IMR-90 (cell line): ENCODE measurements at regions not wholly inside any gene's neighbourhood (a gene's known extent, or its start where the extent isn't known, plus 50 kb on each side); places are given as distances from the start of the nearest gene placed in this dataset.

ENCODE experiments used
- ATAC-seq: fragments of 200-7000 bp; cut with Tn5 transposase; 2 replicates; pipeline ENCODE4 v1.9.1; 2020; ENCODE audit warnings: low read depth, mild to moderate bottlenecking, moderate library complexity
- BruUV-seq: library from RNA; stranded (reverse); fragments of 400-500 nt; replicated peaks from 2 replicates; lab custom pipeline; 2021; lab: Mats Ljungman, UMichigan
- CTCF ChIA-PET: fragments of 300-600 bp; formaldehyde crosslinking; extraction: SDS; loops from one replicate; lab custom pipeline; 2021; ENCODE audit warnings: antibody characterized with exemption; lab: Yijun Ruan, JAX
- POLR2A ChIA-PET: fragments of 300-600 bp; sonication (Branson Sonifier 250); formaldehyde crosslinking; loops from one replicate; lab custom pipeline; 2022; ENCODE audit warnings: antibody characterized with exemption; ENCODE audit not compliant: unreplicated experiment; lab: Charles Lee
- DNase-seq: peaks from one replicate; pipeline ENCODE4 v3.0.0; 2013
- H2AFZ ChIP-seq: replicated peaks from 2 replicates; pipeline ENCODE3; 2013; ENCODE audit warnings: low read length, mild to moderate bottlenecking; ENCODE audit not compliant: poor library complexity
- H2AK5ac ChIP-seq: 2 replicates; pipeline ENCODE4 v1.6.1; 2013; ENCODE audit warnings: low read depth, low read length, inconsistent platforms
- H2AK9ac ChIP-seq: replicated peaks from 2 replicates; pipeline ENCODE3; 2013; ENCODE audit warnings: mild to moderate bottlenecking, low read depth, low read length, moderate library complexity; ENCODE audit not compliant: poor library complexity
- H2BK120ac ChIP-seq: 2 replicates; pipeline ENCODE4 v1.6.1; 2013; ENCODE audit warnings: low read depth, low read length, inconsistent platforms
- H2BK15ac ChIP-seq: 3 replicates; pipeline ENCODE4 v1.6.1; 2013; ENCODE audit warnings: low read depth, low read length, inconsistent platforms
- H2BK20ac ChIP-seq: 2 replicates; pipeline ENCODE4 v1.6.1; 2013; ENCODE audit warnings: low read depth, mild to moderate bottlenecking, inconsistent platforms, low read length, moderate library complexity
- H2BK5ac ChIP-seq: 2 replicates; pipeline ENCODE4 v1.6.1; 2013; ENCODE audit warnings: mild to moderate bottlenecking, low read depth, low read length, inconsistent platforms; ENCODE audit not compliant: poor library complexity, severe bottlenecking
- H3K14ac ChIP-seq: replicated peaks from 2 replicates; pipeline ENCODE4 v1.6.1; 2013; ENCODE audit warnings: low read depth, low read length, inconsistent platforms
- H3K18ac ChIP-seq: 2 replicates; pipeline ENCODE4 v1.6.1; 2013; ENCODE audit warnings: low read depth, low read length, control low read depth
- H3K23ac ChIP-seq: 2 replicates; pipeline ENCODE4 v1.6.1; 2013; ENCODE audit warnings: low read depth, low read length, inconsistent platforms
- H3K27ac ChIP-seq: 2 replicates; pipeline ENCODE4 v1.5.1; 2013; ENCODE audit warnings: mild to moderate bottlenecking, control low read depth, low read length; ENCODE audit not compliant: insufficient read depth
- H3K27me3 ChIP-seq: 2 replicates; pipeline ENCODE4 v1.6.1; 2013; ENCODE audit warnings: low read length; ENCODE audit not compliant: control insufficient read depth, insufficient read depth
- H3K36me3 ChIP-seq: 2 replicates; pipeline ENCODE4 v1.6.1; 2013; ENCODE audit warnings: low read length, mixed read lengths; ENCODE audit not compliant: control insufficient read depth, insufficient read depth
- H3K4ac ChIP-seq: 2 replicates; pipeline ENCODE4 v1.6.1; 2013; ENCODE audit warnings: low read depth, low read length, inconsistent platforms
- H3K4me1 ChIP-seq: 2 replicates; pipeline ENCODE4 v1.6.1; 2013; ENCODE audit warnings: low read length, mixed read lengths; ENCODE audit not compliant: control insufficient read depth, insufficient read depth
- H3K4me2 ChIP-seq: 2 replicates; pipeline ENCODE4 v1.6.1; 2013; ENCODE audit warnings: low read depth, mild to moderate bottlenecking, control low read depth, low read length, moderate library complexity
- H3K4me3 ChIP-seq: 2 replicates; pipeline ENCODE4 v1.5.1; 2013; ENCODE audit warnings: low read depth, mild to moderate bottlenecking, control low read depth, low read length, moderate library complexity; ENCODE audit not compliant: insufficient read depth
- H3K56ac ChIP-seq: 2 replicates; pipeline ENCODE4 v1.6.1; 2013; ENCODE audit warnings: low read length, inconsistent platforms; ENCODE audit not compliant: insufficient read depth; ENCODE audit errors: extremely low read depth
- H3K79me1 ChIP-seq, 2 experiments: 2 replicates each; pipeline ENCODE4 v1.6.1; 2013; ENCODE audit warnings: low read length in 2 of 2, inconsistent platforms in 1 of 2, low read depth in 1 of 2
- H3K9ac ChIP-seq: 2 replicates; pipeline ENCODE4 v1.6.1; 2013; ENCODE audit warnings: low read depth, low read length, control low read depth
- H3K9me1 ChIP-seq: 2 replicates; pipeline ENCODE4 v1.6.1; 2013; ENCODE audit warnings: low read length, inconsistent platforms; ENCODE audit not compliant: insufficient read depth
- H3K9me3 ChIP-seq: 2 replicates; pipeline ENCODE4 v1.6.1; 2013; ENCODE audit warnings: low read length; ENCODE audit not compliant: control insufficient read depth, insufficient read depth
- H4K20me1 ChIP-seq: 2 replicates; pipeline ENCODE4 v1.6.1; 2013; ENCODE audit warnings: low read length, inconsistent platforms; ENCODE audit not compliant: insufficient read depth
- H4K5ac ChIP-seq: 2 replicates; pipeline ENCODE4 v1.6.1; 2013; ENCODE audit warnings: mild to moderate bottlenecking, low read depth, low read length, control low read depth
- H4K8ac ChIP-seq, 2 experiments: 2 replicates each; pipeline ENCODE4 v1.6.1; 2013; ENCODE audit warnings: low read depth in 2 of 2, low read length in 2 of 2, control low read depth in 1 of 2, inconsistent platforms in 1 of 2
- H4K91ac ChIP-seq: 2 replicates; pipeline ENCODE4 v1.6.1; 2013; ENCODE audit warnings: low read depth, low read length, inconsistent platforms; ENCODE audit not compliant: insufficient read depth
- BHLHE40 ChIP-seq: fragments of 150-350 bp; IDR thresholded peaks from 2 replicates; pipeline ENCODE4 v1.6.1; 2016; ENCODE audit warnings: mild to moderate bottlenecking, low read depth, low read length
- FOS ChIP-seq: fragments of 150-350 bp; IDR thresholded peaks from 2 replicates; pipeline ENCODE4 v1.6.1; 2016; ENCODE audit warnings: low read depth, low read length
- WGBS, 2 experiments: methylation state at CpG; one replicate each; pipeline versions ENCODE4 v1.1.5 to v1.1.7; 2013; ENCODE audit warnings: missing lambda C conversion rate in 2 of 2; ENCODE audit not compliant: insufficient read length in 1 of 2; ENCODE audit errors: extremely low coverage in 2 of 2; 5-methylcytosine and 5-hydroxymethylcytosine counted together
- dilution Hi-C: fragments of 300-500 bp; cut with HindIII; formaldehyde crosslinking; loops from one replicate; pipeline ENCODE4 v1.14.3; 2018; ENCODE audit warnings: low sequenced_read_pairs; ENCODE audit not compliant: unreplicated experiment
- in situ Hi-C: fragments of 300-500 bp; cut with MboI; formaldehyde crosslinking; loops from 3 replicates; pipeline ENCODE4 v1.14.3; 2019; ENCODE audit warnings: low sequenced_read_pairs, inconsistent platforms, mixed read lengths
- intact Hi-C: fragments of 100-400 bp; cut with micrococcal nuclease; formaldehyde crosslinking; loops from 2 replicates; pipeline ENCODE4 v1.10.0; 2022

- Histone ChIP-seq H3K4me2 (no peak overlapping the region), H2AFZ (peak overlapping the region; percentile 87), H3K9ac (no peak overlapping the region), H3K27ac (no peak overlapping the region), H3K14ac (no peak overlapping the region), H2BK15ac (no peak overlapping the region), H3K27me3 (peaks cover 26% of the 10 kb centered on the region), H4K8ac (0 out of 4 replicates have a peak overlapping the region, but pooled peaks of 1 of the 2 experiments have one; percentile 14), H2AK5ac (no peak overlapping the region), H2BK5ac (no peak overlapping the region), H2AK9ac (no peak overlapping the region), H3K9me1 (peaks cover 2% of the 10 kb centered on the region; the same call in 1 of the 2 replicates), H3K23ac (no peak overlapping the region), H3K4ac (no peak overlapping the region), H3K36me3 (no peaks in the 10 kb centered on the region), H4K20me1 (no peaks in the 10 kb centered on the region), H3K56ac (no peak overlapping the region), H4K5ac (no peak overlapping the region; the same call in 1 of the 2 replicates), H3K79me1 (no peaks in the 10 kb centered on the region), H3K4me3 (no peak overlapping the region), H3K18ac (no peak overlapping the region), H3K9me3 (no peaks in the 10 kb centered on the region), H4K91ac (no peak overlapping the region), H3K4me1 (peaks cover 13% of the 10 kb centered on the region), H2BK120ac (no peak overlapping the region), H2BK20ac (no peak overlapping the region)
- intact Hi-C loops: loop anchor here (5.0 kb wide), 1 partner anchor 34 kb away; no protein-coding TSS in a partner anchor
- dilution Hi-C loops: no loop called here
- in situ Hi-C loops: loop anchor here (5.0 kb wide), 1 partner anchor 224 kb away; no protein-coding TSS in a partner anchor
- no TSS peak for BruUV-seq
- TF ChIP-seq FOS (peak; percentile 60), BHLHE40 (no peak)
- ChIA-PET CTCF (no interaction called here), POLR2A (no interaction called here)
- no CpG with 5 or more reads among the region's 3 CpGs for WGBS, 2 experiments
- DNase-seq (peak; percentile 46), ATAC-seq (0 out of 2 replicates have a peak, but pooled peaks have one; percentile 8)
Observed at GRCh38 chr1:39086386-39086785, 60.2 kb downstream of the NDUFS5 start.
